Panc1 (cell line): ENCODE measurements at regions not wholly inside any gene's neighbourhood (a gene's known extent, or its start where the extent isn't known, plus 50 kb on each side); places are given as distances from the start of the nearest gene placed in this dataset.

Source experiments
- ATAC-seq: fragments of 200-7000 bp; cut with Tn5 transposase; 2 replicates; pipeline ENCODE4 v1.9.1; 2020; ENCODE audit warnings: mild to moderate bottlenecking, moderate library complexity
- BruUV-seq: library from RNA; stranded (reverse); fragments of 400-500 nt; replicated peaks from 2 replicates; lab custom pipeline; 2021; lab: Mats Ljungman, UMichigan
- CTCF ChIA-PET: fragments of 300-600 bp; sonication (Branson Sonifier 250); formaldehyde crosslinking; loops from one replicate; lab custom pipeline; 2022; ENCODE audit warnings: antibody characterized with exemption; lab: Charles Lee
- POLR2A ChIA-PET: fragments of 300-600 bp; sonication (Branson Sonifier 250); formaldehyde crosslinking; loops from one replicate; lab custom pipeline; 2022; ENCODE audit warnings: antibody characterized with exemption; lab: Charles Lee
- DNase-seq: peaks from one replicate; pipeline ENCODE4 v3.0.0-alpha.2; 2010; ENCODE audit warnings: low read depth, low spot score
- H3K27ac ChIP-seq: 2 replicates; pipeline ENCODE4 v1.5.1; 2011; ENCODE audit warnings: mild to moderate bottlenecking, low read length, inconsistent platforms
- H3K27me3 ChIP-seq: fragments of 200-500 bp; sonication (Bioruptor generic); 2 replicates; pipeline ENCODE4 v1.6.0; 2014; ENCODE audit warnings: low read length, inconsistent platforms; ENCODE audit not compliant: control insufficient read depth, insufficient read depth
- H3K36me3 ChIP-seq: fragments of 200-500 bp; sonication (Bioruptor generic); 2 replicates; pipeline ENCODE4 v1.5.1; 2014; ENCODE audit warnings: inconsistent platforms, mild to moderate bottlenecking, low read length, moderate library complexity; ENCODE audit not compliant: control insufficient read depth, insufficient read depth
- H3K4me1 ChIP-seq: 2 replicates; pipeline ENCODE4 v1.5.1; 2011; ENCODE audit warnings: inconsistent platforms, mild to moderate bottlenecking, low read length, moderate library complexity; ENCODE audit not compliant: control insufficient read depth, insufficient read depth
- H3K4me3 ChIP-seq, 2 experiments: 2 replicates each; pipeline ENCODE4 v1.5.1; 2011 to 2012; ENCODE audit warnings: low read depth in 2 of 2, low read length in 2 of 2, mild to moderate bottlenecking in 2 of 2, inconsistent platforms in 1 of 2, moderate library complexity in 1 of 2
- H3K9me3 ChIP-seq: fragments of 200-500 bp; sonication (Bioruptor generic); 2 replicates; pipeline ENCODE4 v1.5.1; 2014; ENCODE audit warnings: low read depth, mild to moderate bottlenecking, inconsistent platforms, low read length, moderate library complexity; ENCODE audit not compliant: control insufficient read depth, insufficient read depth
- POLR2AphosphoS5 ChIP-seq: IDR thresholded peaks from 2 replicates; pipeline ENCODE4 v1.6.1; 2012; ENCODE audit warnings: mild to moderate bottlenecking, low read depth, low read length, moderate library complexity
- SIN3A ChIP-seq: IDR thresholded peaks from 2 replicates; pipeline ENCODE4 v1.6.1; 2012; ENCODE audit warnings: low read depth, mild to moderate bottlenecking, low read length, moderate library complexity, borderline replicate concordance; ENCODE audit not compliant: insufficient read depth
- TCF7L2 ChIP-seq: IDR thresholded peaks from 2 replicates; pipeline ENCODE4 v1.6.1; 2011; ENCODE audit warnings: mild to moderate bottlenecking, low read depth, low read length, inconsistent platforms
- in situ Hi-C: cut with HindIII; loops from 2 replicates; pipeline ENCODE4 v1.10.0; 2016; ENCODE audit warnings: low sequenced_read_pairs, low pct_unique_long_range_greater_than_20kb
- intact Hi-C: fragments of 100-400 bp; cut with micrococcal nuclease; formaldehyde crosslinking; loops from one replicate; pipeline ENCODE4 v1.10.0; 2022; ENCODE audit not compliant: unreplicated experiment
- TF ChIP-seq, protein P1 (sequence below): fragments of 450-650 bp; IDR thresholded peaks from 2 replicates; pipeline ENCODE4 v1.5.1; 2017; ENCODE audit warnings: mild to moderate bottlenecking
- TF ChIP-seq, protein P2 (sequence below), 2 experiments: IDR thresholded peaks; 2 replicates each; pipeline ENCODE4 v1.6.1; 2011 to 2012; ENCODE audit warnings: low read depth in 2 of 2, control low read depth in 1 of 2, low read length in 1 of 2, mild to moderate bottlenecking in 1 of 2, moderate library complexity in 1 of 2; ENCODE audit not compliant: insufficient read depth in 1 of 2

DNA sequence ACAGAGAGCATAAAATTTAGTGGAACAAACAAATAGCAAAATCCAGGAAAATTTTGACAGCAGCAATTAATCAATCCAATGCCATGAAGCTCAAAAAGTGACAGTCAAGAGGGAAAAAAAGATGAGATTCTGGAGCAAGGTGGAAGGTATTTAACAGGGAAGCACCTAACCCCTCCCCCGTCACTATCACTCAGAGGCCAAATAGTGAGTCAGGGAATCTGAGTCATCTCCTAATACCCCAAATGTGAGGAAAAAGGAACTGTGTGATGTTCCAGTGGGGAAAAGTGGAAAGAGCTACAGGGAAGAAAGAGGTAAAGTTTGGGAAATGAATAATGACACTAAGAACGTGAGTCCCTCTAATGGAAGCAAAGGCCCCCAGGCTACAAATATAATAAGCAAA, 113.2 kb upstream of the PHF14 start:
- Histone ChIP-seq H3K4me1 (no peaks in the 10 kb centered on the region), H3K4me3 (no peak overlapping the region), H3K27ac (no peak overlapping the region), H3K9me3 (no peaks in the 10 kb centered on the region), H3K27me3 (0 out of 2 replicates have a peak, but pooled peaks cover 2% of the 10 kb centered on the region), H3K36me3 (no peaks in the 10 kb centered on the region)
- in situ Hi-C loops, result no loop called here
- ChIA-PET CTCF (no interaction called here), POLR2A (no interaction called here)
- DNase-seq, result no peak
- TF ChIP-seq POLR2AphosphoS5, result no peak
- TF ChIP-seq, protein P1, sequence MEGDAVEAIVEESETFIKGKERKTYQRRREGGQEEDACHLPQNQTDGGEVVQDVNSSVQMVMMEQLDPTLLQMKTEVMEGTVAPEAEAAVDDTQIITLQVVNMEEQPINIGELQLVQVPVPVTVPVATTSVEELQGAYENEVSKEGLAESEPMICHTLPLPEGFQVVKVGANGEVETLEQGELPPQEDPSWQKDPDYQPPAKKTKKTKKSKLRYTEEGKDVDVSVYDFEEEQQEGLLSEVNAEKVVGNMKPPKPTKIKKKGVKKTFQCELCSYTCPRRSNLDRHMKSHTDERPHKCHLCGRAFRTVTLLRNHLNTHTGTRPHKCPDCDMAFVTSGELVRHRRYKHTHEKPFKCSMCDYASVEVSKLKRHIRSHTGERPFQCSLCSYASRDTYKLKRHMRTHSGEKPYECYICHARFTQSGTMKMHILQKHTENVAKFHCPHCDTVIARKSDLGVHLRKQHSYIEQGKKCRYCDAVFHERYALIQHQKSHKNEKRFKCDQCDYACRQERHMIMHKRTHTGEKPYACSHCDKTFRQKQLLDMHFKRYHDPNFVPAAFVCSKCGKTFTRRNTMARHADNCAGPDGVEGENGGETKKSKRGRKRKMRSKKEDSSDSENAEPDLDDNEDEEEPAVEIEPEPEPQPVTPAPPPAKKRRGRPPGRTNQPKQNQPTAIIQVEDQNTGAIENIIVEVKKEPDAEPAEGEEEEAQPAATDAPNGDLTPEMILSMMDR, result no peak
- BruUV-seq, result no TSS peak
- ATAC-seq, result no peak
- intact Hi-C loops, result no loop called here

DNA sequence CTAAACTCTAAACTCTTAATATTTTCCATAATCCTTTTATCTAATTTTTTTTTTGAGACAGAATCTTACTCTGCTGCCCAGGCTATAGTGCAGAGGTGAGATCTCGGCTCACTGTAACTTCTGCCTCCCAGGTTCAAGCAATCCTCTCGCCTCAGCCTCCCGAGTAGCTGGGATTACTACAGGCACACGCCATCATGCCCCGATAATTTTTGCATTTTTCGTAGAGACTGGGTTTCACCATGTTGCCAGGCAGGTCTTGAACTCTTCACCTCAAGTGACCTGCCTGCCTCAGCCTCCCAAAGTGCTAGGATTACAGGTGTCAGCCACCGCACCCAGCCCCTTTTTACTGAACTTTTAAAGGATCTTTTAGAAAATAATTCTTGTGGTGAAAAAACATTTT, 110.2 kb upstream of the PHF14 start:
- no TSS peak for BruUV-seq
- POLR2A ChIA-PET, result no interaction called here
- ATAC-seq, result no peak
- H3K4me1 ChIP-seq, result no peaks in the 10 kb centered on the region
- H3K36me3 ChIP-seq, result no peaks in the 10 kb centered on the region
- no peak for DNase-seq
- in situ Hi-C loops, result no loop called here
- H3K27me3 ChIP-seq, result 0 out of 2 replicates have a peak, but pooled peaks cover 2% of the 10 kb centered on the region
- intact Hi-C loops, result no loop called here
- H3K9me3 ChIP-seq, result no peaks in the 10 kb centered on the region
- TF ChIP-seq TCF7L2, result no peak
- TF ChIP-seq, protein P2, sequence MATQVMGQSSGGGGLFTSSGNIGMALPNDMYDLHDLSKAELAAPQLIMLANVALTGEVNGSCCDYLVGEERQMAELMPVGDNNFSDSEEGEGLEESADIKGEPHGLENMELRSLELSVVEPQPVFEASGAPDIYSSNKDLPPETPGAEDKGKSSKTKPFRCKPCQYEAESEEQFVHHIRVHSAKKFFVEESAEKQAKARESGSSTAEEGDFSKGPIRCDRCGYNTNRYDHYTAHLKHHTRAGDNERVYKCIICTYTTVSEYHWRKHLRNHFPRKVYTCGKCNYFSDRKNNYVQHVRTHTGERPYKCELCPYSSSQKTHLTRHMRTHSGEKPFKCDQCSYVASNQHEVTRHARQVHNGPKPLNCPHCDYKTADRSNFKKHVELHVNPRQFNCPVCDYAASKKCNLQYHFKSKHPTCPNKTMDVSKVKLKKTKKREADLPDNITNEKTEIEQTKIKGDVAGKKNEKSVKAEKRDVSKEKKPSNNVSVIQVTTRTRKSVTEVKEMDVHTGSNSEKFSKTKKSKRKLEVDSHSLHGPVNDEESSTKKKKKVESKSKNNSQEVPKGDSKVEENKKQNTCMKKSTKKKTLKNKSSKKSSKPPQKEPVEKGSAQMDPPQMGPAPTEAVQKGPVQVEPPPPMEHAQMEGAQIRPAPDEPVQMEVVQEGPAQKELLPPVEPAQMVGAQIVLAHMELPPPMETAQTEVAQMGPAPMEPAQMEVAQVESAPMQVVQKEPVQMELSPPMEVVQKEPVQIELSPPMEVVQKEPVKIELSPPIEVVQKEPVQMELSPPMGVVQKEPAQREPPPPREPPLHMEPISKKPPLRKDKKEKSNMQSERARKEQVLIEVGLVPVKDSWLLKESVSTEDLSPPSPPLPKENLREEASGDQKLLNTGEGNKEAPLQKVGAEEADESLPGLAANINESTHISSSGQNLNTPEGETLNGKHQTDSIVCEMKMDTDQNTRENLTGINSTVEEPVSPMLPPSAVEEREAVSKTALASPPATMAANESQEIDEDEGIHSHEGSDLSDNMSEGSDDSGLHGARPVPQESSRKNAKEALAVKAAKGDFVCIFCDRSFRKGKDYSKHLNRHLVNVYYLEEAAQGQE (IDR thresholded peaks at IDR 0.05; ENCODE audit: insufficient read depth in 1 of 2, low read depth in 2 of 2, low read length in 1 of 2), result no peak
- no peak for TF ChIP-seq POLR2AphosphoS5
- H3K27ac ChIP-seq, result no peak overlapping the region
- H3K4me3 ChIP-seq, result no peak overlapping the region
- CTCF ChIA-PET, result no interaction called here

DNA sequence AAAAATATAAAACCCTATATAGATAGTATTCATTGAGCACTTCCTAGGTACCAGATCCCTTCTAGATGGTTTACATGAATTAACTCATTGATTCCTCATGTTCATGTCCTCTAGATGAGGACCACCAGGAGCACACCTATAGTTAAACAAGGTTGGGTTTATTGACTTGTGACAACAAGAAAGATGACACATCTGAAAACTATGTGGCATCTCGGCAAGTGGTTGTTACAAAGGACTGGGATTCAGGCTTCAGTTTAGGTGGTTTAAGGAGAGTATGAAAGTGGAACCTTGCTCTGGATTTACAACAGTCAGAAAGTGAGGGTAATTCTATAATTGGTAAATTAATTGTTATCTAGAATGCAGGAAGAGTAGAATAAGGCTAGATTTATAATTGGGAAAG, 99.0 kb upstream of the PHF14 start:
- no peaks in the 10 kb centered on the region for H3K4me1 ChIP-seq
- H3K27ac ChIP-seq, result no peak overlapping the region
- no peaks in the 10 kb centered on the region for H3K9me3 ChIP-seq
- ChIA-PET CTCF (no interaction called here), POLR2A (no interaction called here)
- ATAC-seq (no peak), DNase-seq (no peak)
- no peaks in the 10 kb centered on the region for H3K27me3 ChIP-seq
- in situ Hi-C loops (no loop called here), intact Hi-C loops (no loop called here)
- BruUV-seq, result no TSS peak
- TF ChIP-seq, protein P1, result no peak
- no peak for TF ChIP-seq SIN3A
- no peak for TF ChIP-seq POLR2AphosphoS5
- no peak for TF ChIP-seq TCF7L2
- TF ChIP-seq, protein P2 (IDR thresholded peaks at IDR 0.05; ENCODE audit: insufficient read depth in 1 of 2, low read depth in 2 of 2, low read length in 1 of 2), result no peak
- no peak overlapping the region for H3K4me3 ChIP-seq
- no peaks in the 10 kb centered on the region for H3K36me3 ChIP-seq
